ENCODE measurements at regions not wholly inside any gene's neighbourhood (a gene's known extent, or its start where the extent isn't known, plus 50 kb on each side); places are given as distances from the start of the nearest gene placed in this dataset.

DNA sequence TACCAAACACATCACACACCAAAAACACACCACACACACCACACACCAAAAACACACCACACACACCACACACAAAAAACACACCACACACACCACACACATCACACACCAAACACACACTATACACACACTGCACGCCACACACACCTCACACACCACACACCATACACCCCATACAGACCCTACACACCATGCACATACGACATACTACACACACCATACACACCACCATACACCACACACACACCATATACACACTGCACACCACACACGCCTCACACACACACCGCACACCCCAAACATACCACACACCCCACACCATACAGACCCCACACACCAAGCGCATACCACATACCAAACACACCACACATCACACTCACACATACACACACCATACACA is 226.9 kb upstream of the PKN2 start:
- DNase-seq (ENCODE audit: low spot score): no peak
- H3K4me3 ChIP-seq (ENCODE audit: low read depth in 1 of 3, low read length in 3 of 3): no peak overlapping the region
- 96% methylated on average over 5 of the region's 5 CpGs for WGBS

DNA sequence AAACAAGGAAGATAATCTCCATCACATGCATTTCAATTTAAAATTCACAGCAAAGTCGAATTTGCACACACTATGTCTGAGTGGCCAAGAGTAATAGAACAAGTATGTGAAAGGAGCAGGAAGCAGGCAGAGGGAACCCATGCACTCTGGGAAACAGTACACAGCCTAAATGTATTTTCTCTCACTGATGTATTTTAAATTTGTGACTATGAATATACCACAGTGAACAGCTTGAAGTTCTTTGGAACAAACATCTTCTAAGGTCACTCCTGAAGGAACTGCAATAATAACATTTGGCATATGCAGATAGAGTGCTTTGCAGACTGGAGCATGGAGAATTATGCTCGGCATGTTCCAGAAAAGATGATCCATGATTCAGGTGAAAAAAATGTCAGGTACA is 223.1 kb upstream of the PKN2 start:
- peaks cover 0 to 6% (median 3%) of the 10 kb centered on the region in 4 donors for H3K4me1 ChIP-seq (ENCODE audit: control insufficient read depth in 4 of 4, insufficient read depth in 4 of 4, low read length in 3 of 4)
- 86% methylated on average over 2 of the region's 2 CpGs for WGBS
- no peaks in the 10 kb centered on the region for H3K36me3 ChIP-seq (ENCODE audit: control insufficient read depth in 4 of 4, insufficient read depth in 3 of 4, low read depth in 1 of 4, low read length in 3 of 4)
- no peaks in the 10 kb centered on the region for H3K9me3 ChIP-seq (ENCODE audit: control insufficient read depth in 4 of 4, low read length in 3 of 4)
- DNase-seq (ENCODE audit: low spot score): no peak
- H3K27me3 ChIP-seq (ENCODE audit: control insufficient read depth in 4 of 4, insufficient read depth in 4 of 4, low read length in 3 of 4): no peaks in the 10 kb centered on the region
- no peak overlapping the region for H3K27ac ChIP-seq (ENCODE audit: low read depth in 1 of 2, low read length in 2 of 2)
- no peak overlapping the region for H3K9ac ChIP-seq (ENCODE audit: low read depth in 1 of 2, low read length in 2 of 2)
- no peak overlapping the region for H3K4me3 ChIP-seq (ENCODE audit: low read depth in 1 of 3, low read length in 3 of 3)
- TF ChIP-seq FOXA1 (IDR thresholded peaks at IDR 0.05): no peak

More for the DNA sequence above, 226.9 kb upstream of the PKN2 start:
- peaks cover 0 to 3% (median 0%) of the 10 kb centered on the region in 4 donors for H3K4me1 ChIP-seq (ENCODE audit: control insufficient read depth in 4 of 4, insufficient read depth in 4 of 4, low read length in 3 of 4)
- no peaks in the 10 kb centered on the region for H3K36me3 ChIP-seq (ENCODE audit: control insufficient read depth in 4 of 4, insufficient read depth in 3 of 4, low read depth in 1 of 4, low read length in 3 of 4)
- no peaks in the 10 kb centered on the region for H3K27me3 ChIP-seq (ENCODE audit: control insufficient read depth in 4 of 4, insufficient read depth in 4 of 4, low read length in 3 of 4)
- no peak overlapping the region for H3K9ac ChIP-seq (ENCODE audit: low read depth in 1 of 2, low read length in 2 of 2)
- H3K9me3 ChIP-seq (ENCODE audit: control insufficient read depth in 4 of 4, low read length in 3 of 4): no peaks in the 10 kb centered on the region
- TF ChIP-seq FOXA1 (IDR thresholded peaks at IDR 0.05): no peak
- TF ChIP-seq, protein P1, sequence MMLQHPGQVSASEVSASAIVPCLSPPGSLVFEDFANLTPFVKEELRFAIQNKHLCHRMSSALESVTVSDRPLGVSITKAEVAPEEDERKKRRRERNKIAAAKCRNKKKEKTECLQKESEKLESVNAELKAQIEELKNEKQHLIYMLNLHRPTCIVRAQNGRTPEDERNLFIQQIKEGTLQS (IDR thresholded peaks at IDR 0.05): no peak
- no peak overlapping the region for H3K27ac ChIP-seq (ENCODE audit: low read depth in 1 of 2, low read length in 2 of 2)

DNA sequence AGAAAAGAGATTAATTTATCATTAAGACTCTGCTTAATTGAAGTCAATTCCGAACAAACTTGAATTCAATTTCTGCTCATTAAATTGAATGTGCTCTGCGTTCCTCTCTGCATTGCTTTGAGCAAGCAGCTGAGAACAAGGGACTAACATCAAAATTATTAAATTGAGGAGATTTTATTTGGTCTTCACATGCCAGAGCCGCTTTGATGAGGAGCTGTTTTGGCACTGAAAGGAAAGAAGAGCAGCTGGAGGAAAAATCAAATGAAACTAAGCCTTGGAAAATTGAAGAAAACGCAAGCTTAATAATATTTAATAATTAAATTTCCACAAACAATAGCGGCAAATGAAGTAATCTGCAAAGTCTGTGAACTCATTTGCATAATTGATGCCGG is 222.0 kb upstream of the PKN2 start:
- H3K27me3 ChIP-seq (ENCODE audit: control insufficient read depth in 4 of 4, insufficient read depth in 4 of 4, low read length in 3 of 4): no peaks in the 10 kb centered on the region
- peak overlapping the region in 2 of 3 donors; percentile 15 to 58 for H3K4me3 ChIP-seq (ENCODE audit: low read depth in 1 of 3, low read length in 3 of 3)
- peaks cover 0 to 6% (median 3%) of the 10 kb centered on the region in 4 donors for H3K4me1 ChIP-seq (ENCODE audit: control insufficient read depth in 4 of 4, insufficient read depth in 4 of 4, low read length in 3 of 4)
- no peaks in the 10 kb centered on the region for H3K9me3 ChIP-seq (ENCODE audit: control insufficient read depth in 4 of 4, low read length in 3 of 4)
- H3K27ac ChIP-seq (ENCODE audit: low read depth in 1 of 2, low read length in 2 of 2): no peak overlapping the region
- no peak overlapping the region for H3K9ac ChIP-seq (ENCODE audit: low read depth in 1 of 2, low read length in 2 of 2)
- WGBS: 41% methylated on average over 6 of the region's 6 CpGs
- TF ChIP-seq SP1 (IDR thresholded peaks at IDR 0.05): no peak
- TF ChIP-seq JUND (IDR thresholded peaks at IDR 0.05): no peak
- no peak for TF ChIP-seq HNF4A (conservative IDR thresholded peaks at IDR 0.05)
- TF ChIP-seq, protein P2, sequence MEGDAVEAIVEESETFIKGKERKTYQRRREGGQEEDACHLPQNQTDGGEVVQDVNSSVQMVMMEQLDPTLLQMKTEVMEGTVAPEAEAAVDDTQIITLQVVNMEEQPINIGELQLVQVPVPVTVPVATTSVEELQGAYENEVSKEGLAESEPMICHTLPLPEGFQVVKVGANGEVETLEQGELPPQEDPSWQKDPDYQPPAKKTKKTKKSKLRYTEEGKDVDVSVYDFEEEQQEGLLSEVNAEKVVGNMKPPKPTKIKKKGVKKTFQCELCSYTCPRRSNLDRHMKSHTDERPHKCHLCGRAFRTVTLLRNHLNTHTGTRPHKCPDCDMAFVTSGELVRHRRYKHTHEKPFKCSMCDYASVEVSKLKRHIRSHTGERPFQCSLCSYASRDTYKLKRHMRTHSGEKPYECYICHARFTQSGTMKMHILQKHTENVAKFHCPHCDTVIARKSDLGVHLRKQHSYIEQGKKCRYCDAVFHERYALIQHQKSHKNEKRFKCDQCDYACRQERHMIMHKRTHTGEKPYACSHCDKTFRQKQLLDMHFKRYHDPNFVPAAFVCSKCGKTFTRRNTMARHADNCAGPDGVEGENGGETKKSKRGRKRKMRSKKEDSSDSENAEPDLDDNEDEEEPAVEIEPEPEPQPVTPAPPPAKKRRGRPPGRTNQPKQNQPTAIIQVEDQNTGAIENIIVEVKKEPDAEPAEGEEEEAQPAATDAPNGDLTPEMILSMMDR (IDR thresholded peaks at IDR 0.05; ENCODE audit: low read depth, low read length, missing input control): no peak
- no peak for TF ChIP-seq HNF4G (IDR thresholded peaks at IDR 0.05)
- TF ChIP-seq RAD21 (IDR thresholded peaks at IDR 0.05): no peak
- TF ChIP-seq, protein P1 (IDR thresholded peaks at IDR 0.05): no peak
- TF ChIP-seq, protein P3, sequence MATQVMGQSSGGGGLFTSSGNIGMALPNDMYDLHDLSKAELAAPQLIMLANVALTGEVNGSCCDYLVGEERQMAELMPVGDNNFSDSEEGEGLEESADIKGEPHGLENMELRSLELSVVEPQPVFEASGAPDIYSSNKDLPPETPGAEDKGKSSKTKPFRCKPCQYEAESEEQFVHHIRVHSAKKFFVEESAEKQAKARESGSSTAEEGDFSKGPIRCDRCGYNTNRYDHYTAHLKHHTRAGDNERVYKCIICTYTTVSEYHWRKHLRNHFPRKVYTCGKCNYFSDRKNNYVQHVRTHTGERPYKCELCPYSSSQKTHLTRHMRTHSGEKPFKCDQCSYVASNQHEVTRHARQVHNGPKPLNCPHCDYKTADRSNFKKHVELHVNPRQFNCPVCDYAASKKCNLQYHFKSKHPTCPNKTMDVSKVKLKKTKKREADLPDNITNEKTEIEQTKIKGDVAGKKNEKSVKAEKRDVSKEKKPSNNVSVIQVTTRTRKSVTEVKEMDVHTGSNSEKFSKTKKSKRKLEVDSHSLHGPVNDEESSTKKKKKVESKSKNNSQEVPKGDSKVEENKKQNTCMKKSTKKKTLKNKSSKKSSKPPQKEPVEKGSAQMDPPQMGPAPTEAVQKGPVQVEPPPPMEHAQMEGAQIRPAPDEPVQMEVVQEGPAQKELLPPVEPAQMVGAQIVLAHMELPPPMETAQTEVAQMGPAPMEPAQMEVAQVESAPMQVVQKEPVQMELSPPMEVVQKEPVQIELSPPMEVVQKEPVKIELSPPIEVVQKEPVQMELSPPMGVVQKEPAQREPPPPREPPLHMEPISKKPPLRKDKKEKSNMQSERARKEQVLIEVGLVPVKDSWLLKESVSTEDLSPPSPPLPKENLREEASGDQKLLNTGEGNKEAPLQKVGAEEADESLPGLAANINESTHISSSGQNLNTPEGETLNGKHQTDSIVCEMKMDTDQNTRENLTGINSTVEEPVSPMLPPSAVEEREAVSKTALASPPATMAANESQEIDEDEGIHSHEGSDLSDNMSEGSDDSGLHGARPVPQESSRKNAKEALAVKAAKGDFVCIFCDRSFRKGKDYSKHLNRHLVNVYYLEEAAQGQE (IDR thresholded peaks at IDR 0.05): no peak
- TF ChIP-seq RXRA (IDR thresholded peaks at IDR 0.05): no peak
- no peak for TF ChIP-seq TAF1 (conservative IDR thresholded peaks at IDR 0.05)
- TF ChIP-seq FOXA1 (IDR thresholded peaks at IDR 0.05): no peak
- no peak for TF ChIP-seq GABPA (IDR thresholded peaks at IDR 0.05 in 1 of 2, conservative IDR thresholded peaks at IDR 0.05 in 1 of 2)
- TF ChIP-seq FOXA2 (IDR thresholded peaks at IDR 0.05): no peak
- TF ChIP-seq, protein P4, sequence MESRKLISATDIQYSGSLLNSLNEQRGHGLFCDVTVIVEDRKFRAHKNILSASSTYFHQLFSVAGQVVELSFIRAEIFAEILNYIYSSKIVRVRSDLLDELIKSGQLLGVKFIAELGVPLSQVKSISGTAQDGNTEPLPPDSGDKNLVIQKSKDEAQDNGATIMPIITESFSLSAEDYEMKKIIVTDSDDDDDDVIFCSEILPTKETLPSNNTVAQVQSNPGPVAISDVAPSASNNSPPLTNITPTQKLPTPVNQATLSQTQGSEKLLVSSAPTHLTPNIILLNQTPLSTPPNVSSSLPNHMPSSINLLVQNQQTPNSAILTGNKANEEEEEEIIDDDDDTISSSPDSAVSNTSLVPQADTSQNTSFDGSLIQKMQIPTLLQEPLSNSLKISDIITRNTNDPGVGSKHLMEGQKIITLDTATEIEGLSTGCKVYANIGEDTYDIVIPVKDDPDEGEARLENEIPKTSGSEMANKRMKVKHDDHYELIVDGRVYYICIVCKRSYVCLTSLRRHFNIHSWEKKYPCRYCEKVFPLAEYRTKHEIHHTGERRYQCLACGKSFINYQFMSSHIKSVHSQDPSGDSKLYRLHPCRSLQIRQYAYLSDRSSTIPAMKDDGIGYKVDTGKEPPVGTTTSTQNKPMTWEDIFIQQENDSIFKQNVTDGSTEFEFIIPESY (IDR thresholded peaks at IDR 0.05): no peak
- no peaks in the 10 kb centered on the region for H3K36me3 ChIP-seq (ENCODE audit: control insufficient read depth in 4 of 4, insufficient read depth in 3 of 4, low read depth in 1 of 4, low read length in 3 of 4)
- DNase-seq (ENCODE audit: low spot score): no peak
